ENCODE measurements at regions not wholly inside any gene's neighbourhood (a gene's known extent, or its start where the extent isn't known, plus 50 kb on each side); places are given as distances from the start of the nearest gene placed in this dataset.

GRCh38 chr14:61196034-61196433 is 85.1 kb downstream of the TMEM30B start:
- WGBS, 2 donors: 89 to 93% methylated on average over 2 of the region's 2 CpGs
- Histone ChIP-seq H3K4me3 (replicated peaks in 1 of 3) (no peak overlapping the region), H3K9me3 (no peaks in the 10 kb centered on the region), H3K27me3 (no peaks in the 10 kb centered on the region), H3K4me1 (no peaks in the 10 kb centered on the region), H3K27ac (no peak overlapping the region), H3K36me3 (no peaks in the 10 kb centered on the region)
- intact Hi-C loops (cut with DNase I): no loop called here
- DNase-seq: no peak
- TF ChIP-seq CTCF (IDR thresholded peaks at IDR 0.05): no peak
- TF ChIP-seq POLR2A (IDR thresholded peaks at IDR 0.05): no peak

DNA sequence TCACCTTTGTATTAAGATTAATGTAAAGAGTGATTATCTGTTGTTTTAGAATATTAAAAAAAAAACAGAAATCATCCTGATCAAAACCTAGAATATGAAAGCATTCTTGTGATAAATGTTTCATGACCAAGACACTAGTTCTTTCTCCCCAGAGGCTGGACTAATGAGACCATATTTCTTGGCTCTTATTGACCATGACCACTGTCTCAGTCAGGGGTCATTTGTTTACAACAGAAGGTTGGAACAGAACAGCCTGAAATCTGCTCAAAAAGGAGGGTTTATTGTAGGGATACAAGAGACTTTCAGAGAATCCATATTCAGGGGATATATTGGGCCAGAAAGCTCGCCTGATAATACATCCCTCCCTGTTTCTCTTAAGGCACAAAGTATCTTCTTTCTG is 87.7 kb downstream of the TMEM30B start:
- H3K4me3 ChIP-seq (replicated peaks in 1 of 3): no peak overlapping the region
- no peak for DNase-seq
- H3K9me3 ChIP-seq: no peaks in the 10 kb centered on the region
- no peak for TF ChIP-seq CTCF (IDR thresholded peaks at IDR 0.05)
- no peak for TF ChIP-seq POLR2A (IDR thresholded peaks at IDR 0.05)
- intact Hi-C loops (cut with DNase I): no loop called here
- no peaks in the 10 kb centered on the region for H3K27me3 ChIP-seq
- H3K36me3 ChIP-seq: no peaks in the 10 kb centered on the region
- H3K4me1 ChIP-seq: peaks cover 0 to 5% of the 10 kb centered on the region in 2 donors
- no peak overlapping the region for H3K27ac ChIP-seq
- 85 to 88% methylated on average over 1 of the region's 1 CpG for WGBS, 2 donors

DNA sequence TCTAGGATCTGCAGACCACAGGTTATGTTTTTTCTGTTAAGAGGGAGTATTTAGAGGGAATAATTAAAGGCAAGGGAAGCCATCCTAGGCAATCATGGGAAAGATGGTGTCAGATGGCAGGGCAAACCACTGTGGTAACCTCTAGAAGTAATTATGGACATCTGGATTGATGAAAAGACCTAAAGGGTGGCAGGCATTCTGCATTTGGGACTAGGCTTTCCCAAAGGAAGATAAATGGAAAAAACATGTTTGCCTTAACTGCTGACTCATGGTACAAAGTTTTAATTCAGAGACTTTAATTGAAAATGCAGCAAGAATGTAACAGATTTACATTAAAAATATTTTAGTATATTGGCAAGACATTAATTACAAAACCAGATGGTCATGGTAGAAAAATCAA is 88.1 kb downstream of the TMEM30B start:
- DNase-seq: no peak
- H3K4me1 ChIP-seq: peaks cover 0 to 5% of the 10 kb centered on the region in 2 donors
- H3K27ac ChIP-seq: no peak overlapping the region
- intact Hi-C loops (cut with DNase I): no loop called here
- no peaks in the 10 kb centered on the region for H3K27me3 ChIP-seq
- no peaks in the 10 kb centered on the region for H3K9me3 ChIP-seq
- H3K36me3 ChIP-seq: no peaks in the 10 kb centered on the region
- H3K4me3 ChIP-seq (replicated peaks in 1 of 3): no peak overlapping the region
- TF ChIP-seq POLR2A (IDR thresholded peaks at IDR 0.05) (no peak), CTCF (IDR thresholded peaks at IDR 0.05) (no peak)

DNA sequence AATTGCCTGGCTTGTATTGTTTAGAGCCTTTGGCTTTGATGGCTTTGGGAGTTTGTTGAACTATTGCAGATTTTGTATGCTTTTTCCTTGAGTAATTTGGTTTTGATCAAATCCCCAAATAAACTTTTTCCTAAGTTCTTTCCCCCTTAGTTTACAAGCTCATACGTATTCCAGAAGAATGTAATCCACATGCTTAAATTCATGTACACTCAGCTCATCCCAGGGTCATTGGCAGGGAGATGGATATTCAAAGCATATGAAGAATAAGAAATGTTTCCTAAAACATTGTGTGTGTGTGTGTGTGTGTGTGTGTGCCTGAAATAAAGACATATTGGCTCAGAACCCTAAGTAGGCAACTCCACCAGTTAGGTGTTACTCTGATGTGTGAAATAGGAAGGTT is 89.4 kb downstream of the TMEM30B start:
- intact Hi-C loops (cut with DNase I): no loop called here
- H3K9me3 ChIP-seq: no peaks in the 10 kb centered on the region
- H3K27ac ChIP-seq: no peak overlapping the region
- 85 to 94% methylated on average over 1 of the region's 1 CpG for WGBS, 2 donors
- H3K27me3 ChIP-seq: no peaks in the 10 kb centered on the region
- H3K4me3 ChIP-seq (replicated peaks in 1 of 3): no peak overlapping the region
- H3K4me1 ChIP-seq: peaks cover 0 to 5% of the 10 kb centered on the region in 2 donors
- H3K36me3 ChIP-seq: no peaks in the 10 kb centered on the region
- TF ChIP-seq CTCF (IDR thresholded peaks at IDR 0.05) (no peak), POLR2A (IDR thresholded peaks at IDR 0.05) (no peak)
- no peak for DNase-seq

GRCh38 chr14:61190341-61190740 is 90.8 kb downstream of the TMEM30B start:
- no peaks in the 10 kb centered on the region for H3K9me3 ChIP-seq

More at GRCh38 chr14:61190341-61190740, 90.8 kb downstream of the TMEM30B start:
- DNase-seq: no peak
- no peaks in the 10 kb centered on the region for H3K36me3 ChIP-seq
- H3K4me3 ChIP-seq (replicated peaks in 1 of 3): no peak overlapping the region
- peaks cover 0 to 5% of the 10 kb centered on the region in 2 donors for H3K4me1 ChIP-seq
- H3K27ac ChIP-seq: no peak overlapping the region
- H3K27me3 ChIP-seq: no peaks in the 10 kb centered on the region
- TF ChIP-seq CTCF (IDR thresholded peaks at IDR 0.05) (no peak), POLR2A (IDR thresholded peaks at IDR 0.05) (no peak)
- intact Hi-C loops (cut with DNase I): no loop called here
- WGBS, 2 donors: 83 to 88% methylated on average over 6 of the region's 6 CpGs
